Memory B cell (primary cell): ENCODE measurements at regions not wholly inside any gene's neighbourhood (a gene's known extent, or its start where the extent isn't known, plus 50 kb on each side); places are given as distances from the start of the nearest gene placed in this dataset.

Experiments
- ATAC-seq: fragments of 150-1000 bp; cut with Tn5 transposase; 2 replicates; pipeline ENCODE4 v1.10.0; 2021; ENCODE audit warnings: low read depth, mild to moderate bottlenecking, moderate library complexity
- DNase-seq, 2 donors: peaks; one replicate each; pipeline ENCODE4 v3.0.0; 2022; ENCODE audit warnings: low spot score in 2 of 2
- H3K27ac Mint-ChIP-seq: one replicate; pipeline ENCODE4 v1.8.0; 2022; ENCODE audit warnings: mild to moderate bottlenecking, moderate library complexity, mixed read lengths
- H3K27me3 Mint-ChIP-seq: one replicate; pipeline ENCODE4 v1.8.0; 2022; ENCODE audit warnings: mixed read lengths
- H3K36me3 Mint-ChIP-seq: one replicate; pipeline ENCODE4 v1.8.0; 2022; ENCODE audit warnings: mild to moderate bottlenecking, mixed read lengths
- H3K4me1 Mint-ChIP-seq: one replicate; pipeline ENCODE4 v1.8.0; 2022; ENCODE audit warnings: mixed read lengths
- H3K4me3 Mint-ChIP-seq: one replicate; pipeline ENCODE4 v1.8.0; 2022; ENCODE audit warnings: mild to moderate bottlenecking, moderate library complexity, mixed read lengths
- H3K9me3 Mint-ChIP-seq: one replicate; pipeline ENCODE4 v1.8.0; 2022; ENCODE audit warnings: mixed read lengths

DNA sequence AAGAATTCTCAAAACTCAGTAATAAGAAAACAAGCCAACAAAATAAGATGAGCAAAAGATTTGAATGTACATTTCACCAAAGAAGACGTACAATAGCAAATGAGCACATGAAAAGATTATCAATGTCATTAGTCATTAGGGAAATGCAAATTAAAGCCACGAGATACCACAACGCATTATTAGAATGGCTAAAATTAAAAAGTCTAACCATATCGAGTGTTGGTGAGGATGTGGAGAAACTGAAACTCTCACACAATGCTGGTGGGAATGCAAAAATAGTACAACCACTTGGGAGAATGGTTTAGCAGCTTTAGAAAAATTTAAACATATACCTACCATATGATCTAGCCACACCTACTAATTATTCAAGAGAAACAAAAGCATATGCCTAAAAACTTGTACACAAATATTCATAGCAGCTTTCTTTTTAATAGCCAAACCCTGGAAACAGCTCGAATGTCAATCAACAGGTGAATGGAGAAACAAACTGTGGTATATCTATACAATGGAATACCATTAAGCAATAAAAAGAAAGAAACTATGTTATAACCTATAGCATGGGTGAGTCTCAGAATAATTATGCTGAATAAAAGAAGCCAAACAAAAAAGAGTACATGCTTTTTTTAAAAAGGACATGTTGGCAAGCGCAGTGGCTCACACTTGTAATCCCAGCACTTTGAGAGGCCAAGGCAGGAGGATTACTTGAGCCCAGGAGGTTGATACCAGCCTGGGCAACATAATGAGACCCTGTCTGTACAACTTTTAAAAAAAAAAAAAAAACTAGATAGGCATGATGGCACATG, 103.6 kb downstream of the LITAF start:
- Mint-ChIP-seq H3K9me3 (peaks cover 26% of the 10 kb centered on the region), H3K4me1 (no peaks in the 10 kb centered on the region), H3K27ac (no peak overlapping the region), H3K4me3 (no peak overlapping the region), H3K36me3 (peaks cover 34% of the 10 kb centered on the region), H3K27me3 (peaks cover 4% of the 10 kb centered on the region)
- no peak for DNase-seq
- no peak for ATAC-seq

DNA sequence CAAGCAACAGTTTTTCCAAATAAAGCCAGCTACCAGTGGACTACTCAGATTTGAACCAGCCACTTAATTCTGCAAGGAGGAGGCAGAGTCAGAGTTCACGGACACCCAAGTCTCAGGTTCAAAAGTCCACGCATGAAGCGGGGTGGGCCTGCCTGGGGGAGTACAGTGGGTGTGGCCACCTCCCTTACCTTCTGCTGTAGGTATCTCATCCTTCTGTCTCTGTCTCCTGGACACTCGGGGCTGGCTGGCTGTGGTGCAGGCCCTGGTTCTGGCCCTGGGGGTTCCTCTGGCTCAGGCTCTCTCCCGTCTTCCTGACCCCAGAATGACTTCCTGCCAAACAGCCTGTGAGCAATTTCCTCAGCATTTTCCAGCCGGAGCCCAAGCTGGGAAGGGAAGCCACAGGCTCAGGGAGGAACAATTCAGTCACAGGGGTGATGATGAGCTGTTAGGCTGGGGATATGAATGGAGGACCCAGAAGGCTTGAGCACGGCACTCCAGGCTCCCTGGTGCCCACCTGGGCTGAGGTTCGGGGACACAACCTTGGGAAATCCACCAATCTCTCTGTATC, 101.9 kb downstream of the LITAF start:
- Mint-ChIP-seq H3K36me3 (peaks cover 31% of the 10 kb centered on the region), H3K27me3 (no peaks in the 10 kb centered on the region), H3K4me1 (no peaks in the 10 kb centered on the region), H3K9me3 (peaks cover 26% of the 10 kb centered on the region), H3K4me3 (no peak overlapping the region), H3K27ac (no peak overlapping the region)
- no peak for DNase-seq
- no peak for ATAC-seq

DNA sequence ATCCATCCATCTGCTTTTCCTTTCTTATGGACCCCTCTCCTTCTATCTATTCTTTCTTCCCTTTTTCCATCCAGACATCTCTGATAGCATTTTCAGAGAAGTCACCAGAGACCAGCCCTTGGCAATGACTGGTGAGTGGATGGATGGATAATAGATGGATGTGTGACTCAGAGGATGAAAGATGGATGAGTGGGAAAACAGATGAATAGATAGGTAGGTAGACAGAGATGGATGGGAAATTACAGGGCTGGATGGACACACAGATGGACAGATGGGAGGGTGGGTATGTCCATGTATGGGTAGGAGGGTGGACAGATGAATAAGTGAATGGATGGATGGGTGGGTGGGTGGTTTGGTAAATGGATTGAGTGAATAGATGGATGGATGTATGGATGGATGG, 101.0 kb downstream of the LITAF start:
- H3K36me3 Mint-ChIP-seq = peaks cover 28% of the 10 kb centered on the region

DNA sequence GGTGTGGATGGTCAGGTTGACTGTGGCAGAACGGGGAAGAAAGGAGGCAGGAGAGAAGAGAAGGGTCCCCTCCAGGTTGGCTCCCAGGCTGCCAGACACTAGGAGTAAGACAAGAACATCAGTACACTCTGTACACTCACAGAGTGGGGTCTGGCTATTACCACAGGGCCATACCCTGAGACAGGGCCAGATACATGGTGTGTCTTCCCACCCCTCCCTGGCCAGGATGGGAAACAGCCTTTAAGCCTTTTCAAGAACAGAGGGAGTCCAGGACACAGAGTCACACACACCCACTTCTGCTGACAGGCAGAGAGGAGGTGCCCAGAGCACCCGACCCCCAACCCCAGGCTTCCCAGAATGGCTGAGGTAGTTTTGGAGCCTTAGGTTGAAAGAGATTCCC, 99.4 kb downstream of the LITAF start:
- Mint-ChIP-seq H3K4me3 (no peak overlapping the region), H3K27ac (no peak overlapping the region), H3K4me1 (no peaks in the 10 kb centered on the region), H3K27me3 (no peaks in the 10 kb centered on the region), H3K36me3 (peaks cover 21% of the 10 kb centered on the region), H3K9me3 (peaks cover 21% of the 10 kb centered on the region)
- DNase-seq = no peak
- no peak for ATAC-seq

More for the DNA sequence above, 101.0 kb downstream of the LITAF start:
- DNase-seq (no peak), ATAC-seq (no peak)
- Mint-ChIP-seq H3K27me3 (no peaks in the 10 kb centered on the region), H3K4me1 (no peaks in the 10 kb centered on the region), H3K4me3 (no peak overlapping the region), H3K27ac (no peak overlapping the region), H3K9me3 (peaks cover 24% of the 10 kb centered on the region)

DNA sequence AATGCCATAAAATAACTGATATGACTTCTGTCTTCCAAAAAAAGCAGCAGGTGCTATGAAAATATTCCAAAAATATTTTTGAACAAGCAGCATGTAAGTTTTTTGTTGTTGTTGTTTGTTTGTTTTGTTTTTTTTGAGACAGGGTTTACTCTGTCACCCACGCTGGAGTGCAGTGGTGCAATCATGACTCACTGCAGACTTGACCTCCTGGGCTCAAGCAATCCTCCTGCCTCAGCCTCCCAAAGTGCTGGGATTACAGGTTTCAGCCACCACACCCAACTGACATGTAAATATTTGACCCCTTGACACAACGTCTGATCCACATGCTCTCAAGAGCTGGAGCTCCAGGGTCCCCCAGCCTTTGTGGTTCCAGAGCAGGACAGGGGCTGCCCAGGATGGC, 98.4 kb downstream of the LITAF start:
- Mint-ChIP-seq H3K4me3 (no peak overlapping the region), H3K9me3 (peaks cover 22% of the 10 kb centered on the region), H3K4me1 (no peaks in the 10 kb centered on the region), H3K27me3 (no peaks in the 10 kb centered on the region), H3K27ac (no peak overlapping the region), H3K36me3 (peaks cover 18% of the 10 kb centered on the region)
- ATAC-seq (no peak), DNase-seq (no peak)

DNA sequence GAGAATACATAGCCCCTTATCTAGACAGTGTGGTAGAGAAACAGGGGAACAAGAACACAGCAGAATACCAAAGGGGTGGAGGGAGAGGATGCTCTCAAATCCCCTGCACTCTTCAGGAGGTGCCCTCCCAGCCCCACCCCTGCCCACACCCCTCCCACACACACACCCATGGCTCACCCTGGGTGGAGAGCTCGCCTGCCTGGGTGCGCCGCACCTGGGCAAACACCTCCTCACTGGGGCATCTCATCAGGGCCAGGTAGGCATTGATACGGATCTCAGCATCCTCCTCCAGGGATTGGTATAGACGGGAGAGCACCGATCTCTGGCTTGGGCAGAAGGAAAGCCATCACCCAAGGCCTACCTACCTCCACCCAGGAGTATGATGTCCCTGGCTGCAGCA, 95.2 kb downstream of the LITAF start:
- Mint-ChIP-seq H3K9me3 (peaks cover 11% of the 10 kb centered on the region), H3K27me3 (no peaks in the 10 kb centered on the region), H3K4me3 (no peak overlapping the region), H3K36me3 (no peaks in the 10 kb centered on the region), H3K27ac (no peak overlapping the region), H3K4me1 (peaks cover 11% of the 10 kb centered on the region)
- ATAC-seq = no peak
- DNase-seq = no peak

DNA sequence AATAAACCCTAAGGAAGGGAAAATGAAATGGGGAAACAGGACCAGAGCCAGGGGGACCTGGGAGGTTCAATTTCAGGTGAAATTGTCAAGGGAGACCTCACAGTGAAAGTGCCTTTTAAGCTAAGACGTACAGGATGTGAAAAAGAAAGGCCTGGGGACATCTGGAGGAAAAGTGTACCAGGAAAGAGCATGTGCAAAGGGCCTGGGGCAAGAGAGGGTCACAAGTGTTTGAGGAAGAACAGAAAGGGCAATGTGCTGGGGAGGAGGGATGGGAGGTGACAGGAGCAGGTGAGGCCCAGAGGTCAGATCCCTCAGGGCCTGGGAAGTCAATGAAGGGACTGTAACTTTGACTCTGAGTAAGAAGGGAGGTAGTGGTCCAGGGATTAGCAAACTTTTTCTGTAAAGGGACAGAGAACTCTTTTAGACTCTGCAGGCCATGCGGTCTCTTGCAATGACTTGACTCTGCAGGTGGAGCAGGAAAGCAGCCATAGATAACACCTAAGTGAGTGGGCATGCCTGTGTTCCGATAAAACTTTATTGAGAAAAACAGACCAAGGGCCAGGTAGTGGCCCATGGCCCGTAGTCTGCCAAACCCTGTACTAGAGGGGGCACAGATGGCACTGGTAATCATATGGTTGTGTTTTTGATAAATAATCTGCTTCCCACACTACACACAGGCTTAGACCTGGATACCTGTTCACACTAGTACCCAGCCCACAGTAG, 93.8 kb downstream of the LITAF start:
- Mint-ChIP-seq H3K4me1 (peaks cover 17% of the 10 kb centered on the region), H3K27me3 (no peaks in the 10 kb centered on the region), H3K9me3 (peaks cover 11% of the 10 kb centered on the region), H3K27ac (no peak overlapping the region), H3K36me3 (no peaks in the 10 kb centered on the region), H3K4me3 (no peak overlapping the region)
- ATAC-seq = no peak
- no peak for DNase-seq

DNA sequence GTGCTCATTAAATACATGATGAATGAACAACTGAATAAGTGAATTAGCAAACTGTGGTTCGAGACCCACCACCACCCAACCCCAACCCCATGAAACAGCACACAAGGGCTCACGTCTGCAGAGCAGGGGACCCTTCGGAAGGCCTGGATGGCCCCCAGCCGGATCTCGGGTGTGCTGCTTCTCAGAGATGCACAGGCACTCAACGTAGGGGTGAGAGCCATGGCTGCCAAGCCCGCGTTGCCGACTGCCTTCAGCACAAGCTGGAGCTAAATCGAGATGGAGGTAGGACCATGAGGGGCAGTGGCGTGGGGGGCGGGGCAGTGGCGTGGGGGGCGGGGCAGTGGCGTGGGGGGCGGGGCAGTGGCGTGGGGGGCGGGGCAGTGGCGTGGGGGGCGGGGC, 93.2 kb downstream of the LITAF start:
- DNase-seq (no peak), ATAC-seq (no peak)
- no peaks in the 10 kb centered on the region for H3K27me3 Mint-ChIP-seq
- no peak overlapping the region for H3K27ac Mint-ChIP-seq
- no peak overlapping the region for H3K4me3 Mint-ChIP-seq
- peaks cover 11% of the 10 kb centered on the region for H3K9me3 Mint-ChIP-seq
- H3K4me1 Mint-ChIP-seq = peaks cover 17% of the 10 kb centered on the region
- no peaks in the 10 kb centered on the region for H3K36me3 Mint-ChIP-seq

DNA sequence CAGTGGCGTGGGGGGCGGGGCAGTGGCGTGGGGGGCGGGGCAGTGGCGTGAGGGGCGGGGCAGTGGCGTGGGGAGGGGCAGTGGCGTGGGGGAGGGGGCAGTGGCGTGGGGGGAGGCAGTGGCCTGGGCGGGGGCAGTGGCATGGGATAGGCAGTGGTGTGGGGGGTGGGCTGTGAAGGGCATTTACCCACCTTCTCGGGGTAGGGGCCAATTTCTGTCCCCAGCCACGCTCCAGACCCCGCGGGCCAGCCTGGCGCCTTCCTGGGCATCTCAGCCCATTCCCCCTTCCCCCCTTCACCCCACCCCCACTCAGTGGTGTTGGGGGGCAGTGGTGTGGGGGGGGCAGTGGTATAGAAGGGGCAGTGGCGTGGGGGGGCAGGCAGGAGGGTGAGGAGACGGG, 92.7 kb downstream of the LITAF start:
- no peak overlapping the region for H3K27ac Mint-ChIP-seq
- ATAC-seq = no peak
- H3K4me3 Mint-ChIP-seq = no peak overlapping the region
- no peak for DNase-seq
- peaks cover 11% of the 10 kb centered on the region for H3K9me3 Mint-ChIP-seq
- no peaks in the 10 kb centered on the region for H3K36me3 Mint-ChIP-seq
- peaks cover 20% of the 10 kb centered on the region for H3K4me1 Mint-ChIP-seq
- no peaks in the 10 kb centered on the region for H3K27me3 Mint-ChIP-seq

DNA sequence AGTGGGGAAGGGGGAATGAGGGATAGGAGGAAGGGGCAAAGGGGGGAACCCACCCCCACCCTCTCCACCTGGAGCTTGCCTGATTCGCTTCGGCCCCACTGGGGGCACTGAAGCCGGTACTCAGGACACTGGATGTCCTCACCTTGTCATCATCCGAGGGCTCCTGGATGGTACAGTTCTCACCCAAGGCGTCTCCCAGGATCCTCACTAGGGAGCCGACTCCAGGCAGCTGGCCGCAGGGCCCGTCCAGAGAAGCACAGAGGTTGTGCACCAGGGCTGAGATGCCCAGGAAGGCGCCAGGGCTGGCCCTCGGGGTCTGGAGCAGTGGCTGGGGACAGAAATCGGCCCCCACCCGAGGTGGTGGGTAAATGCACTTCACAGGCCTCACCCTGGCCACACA, 92.3 kb downstream of the LITAF start:
- Mint-ChIP-seq H3K9me3 (peaks cover 11% of the 10 kb centered on the region), H3K27ac (no peak overlapping the region)
- no peak for DNase-seq

DNA sequence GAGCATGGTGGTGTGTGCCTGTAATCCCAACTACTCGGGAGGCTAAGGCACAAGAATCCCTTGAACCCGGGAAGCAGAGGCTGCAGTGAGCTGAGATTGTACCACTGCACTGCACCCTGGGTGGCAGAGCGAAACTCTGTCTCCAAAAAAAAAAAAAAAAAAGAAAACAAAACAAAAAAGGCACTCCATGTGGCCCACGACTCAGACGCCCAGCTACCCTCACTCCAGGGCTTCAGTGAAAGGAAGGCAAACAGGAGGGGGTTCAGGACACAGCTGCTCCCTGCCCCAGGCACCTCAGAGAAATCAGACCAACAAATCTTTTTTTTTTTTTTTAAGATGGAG, 91.7 kb downstream of the LITAF start:
- H3K4me3 Mint-ChIP-seq = no peak overlapping the region
- no peak for ATAC-seq
- peaks cover 20% of the 10 kb centered on the region for H3K4me1 Mint-ChIP-seq
- no peaks in the 10 kb centered on the region for H3K27me3 Mint-ChIP-seq
- H3K36me3 Mint-ChIP-seq = no peaks in the 10 kb centered on the region
- H3K27ac Mint-ChIP-seq = peak overlapping the region; percentile 68
- no peak for DNase-seq
- H3K9me3 Mint-ChIP-seq = peaks cover 9% of the 10 kb centered on the region

More for the DNA sequence above, 92.3 kb downstream of the LITAF start:
- H3K4me1 Mint-ChIP-seq = peaks cover 20% of the 10 kb centered on the region
- H3K36me3 Mint-ChIP-seq = no peaks in the 10 kb centered on the region
- no peak overlapping the region for H3K4me3 Mint-ChIP-seq
- ATAC-seq = no peak
- H3K27me3 Mint-ChIP-seq = no peaks in the 10 kb centered on the region
